ENCODE measurements at regions not wholly inside any gene's neighbourhood (a gene's known extent, or its start where the extent isn't known, plus 50 kb on each side); places are given as distances from the start of the nearest gene placed in this dataset.
"Not testable (repeated sequence)": the region's sequence is repeated elsewhere in the genome, so short reads cannot be mapped to it uniquely, and the experiment has no call there.

- no peak for DNase-seq (ENCODE audit: low spot score)
- Histone ChIP-seq H3K27ac (ENCODE audit: low read depth, low read length, poor library complexity, severe bottlenecking) (no peak overlapping the region), H3K36me3 (ENCODE audit: insufficient read depth, low read length, poor library complexity, severe bottlenecking) (no peaks in the 10 kb centered on the region), H3K27me3 (replicated peaks; ENCODE audit: insufficient read depth, low read depth, low read length, poor library complexity) (no peaks in the 10 kb centered on the region), H3K4me1 (ENCODE audit: insufficient read depth, low read length, poor library complexity, severe bottlenecking) (no peaks in the 10 kb centered on the region), H3K4me3 (ENCODE audit: low read depth, low read length, poor library complexity, severe bottlenecking) (no peak overlapping the region), H3K9me3 (ENCODE audit: low read depth, low read length, poor library complexity, severe bottlenecking) (peaks cover 9% of the 10 kb centered on the region)
- intact Hi-C loops (cut with micrococcal nuclease; ENCODE audit: unreplicated experiment) = no loop called here
- BruUV-seq (replicated peaks) = no TSS peak
- POLR2A ChIA-PET (ENCODE audit: low non-redundant PET) = no interaction called here
- CTCF ChIA-PET = no interaction called here
- no peak for TF ChIP-seq EZH2 (IDR thresholded peaks at IDR 0.05; ENCODE audit: borderline replicate concordance, low read depth, low read length, poor library complexity, severe bottlenecking)
- TF ChIP-seq, protein P1, sequence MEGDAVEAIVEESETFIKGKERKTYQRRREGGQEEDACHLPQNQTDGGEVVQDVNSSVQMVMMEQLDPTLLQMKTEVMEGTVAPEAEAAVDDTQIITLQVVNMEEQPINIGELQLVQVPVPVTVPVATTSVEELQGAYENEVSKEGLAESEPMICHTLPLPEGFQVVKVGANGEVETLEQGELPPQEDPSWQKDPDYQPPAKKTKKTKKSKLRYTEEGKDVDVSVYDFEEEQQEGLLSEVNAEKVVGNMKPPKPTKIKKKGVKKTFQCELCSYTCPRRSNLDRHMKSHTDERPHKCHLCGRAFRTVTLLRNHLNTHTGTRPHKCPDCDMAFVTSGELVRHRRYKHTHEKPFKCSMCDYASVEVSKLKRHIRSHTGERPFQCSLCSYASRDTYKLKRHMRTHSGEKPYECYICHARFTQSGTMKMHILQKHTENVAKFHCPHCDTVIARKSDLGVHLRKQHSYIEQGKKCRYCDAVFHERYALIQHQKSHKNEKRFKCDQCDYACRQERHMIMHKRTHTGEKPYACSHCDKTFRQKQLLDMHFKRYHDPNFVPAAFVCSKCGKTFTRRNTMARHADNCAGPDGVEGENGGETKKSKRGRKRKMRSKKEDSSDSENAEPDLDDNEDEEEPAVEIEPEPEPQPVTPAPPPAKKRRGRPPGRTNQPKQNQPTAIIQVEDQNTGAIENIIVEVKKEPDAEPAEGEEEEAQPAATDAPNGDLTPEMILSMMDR (conservative IDR thresholded peaks at IDR 0.05; ENCODE audit: low read depth, low read length) = no peak
These were observed 176.4 kb downstream of the SLC38A4 start for GRCh38 chr12:46649433-46649832.

DNA sequence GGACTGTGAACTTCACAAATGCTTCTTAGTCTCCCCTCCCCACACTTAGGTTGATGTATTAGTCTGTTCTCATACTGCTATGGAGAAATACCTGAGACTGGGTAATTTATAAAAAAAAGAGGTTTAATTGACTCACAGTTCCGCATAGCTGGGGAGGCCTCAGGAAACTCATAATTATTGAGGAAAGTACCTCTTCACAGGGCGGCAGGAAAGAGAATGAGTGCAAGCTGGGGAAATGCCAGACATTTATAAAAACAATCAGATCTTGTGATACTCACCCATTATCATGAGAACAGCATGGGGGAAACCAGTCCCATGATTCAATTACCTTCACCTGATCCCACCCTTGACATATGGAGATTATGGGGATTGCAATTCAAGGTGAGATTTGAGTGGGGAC lies 178.8 kb downstream of the SLC38A4 start:
- no peak overlapping the region for H3K4me3 ChIP-seq (ENCODE audit: low read depth, low read length, poor library complexity, severe bottlenecking)
- DNase-seq (ENCODE audit: low spot score) = no peak
- peaks cover 9% of the 10 kb centered on the region for H3K9me3 ChIP-seq (ENCODE audit: low read depth, low read length, poor library complexity, severe bottlenecking)
- TF ChIP-seq, protein P1 (conservative IDR thresholded peaks at IDR 0.05; ENCODE audit: low read depth, low read length) = no peak
- no peak for TF ChIP-seq EZH2 (IDR thresholded peaks at IDR 0.05; ENCODE audit: borderline replicate concordance, low read depth, low read length, poor library complexity, severe bottlenecking)
- no peaks in the 10 kb centered on the region for H3K27me3 ChIP-seq (replicated peaks; ENCODE audit: insufficient read depth, low read depth, low read length, poor library complexity)
- no TSS peak for BruUV-seq (replicated peaks)
- H3K4me1 ChIP-seq (ENCODE audit: insufficient read depth, low read length, poor library complexity, severe bottlenecking) = no peaks in the 10 kb centered on the region
- H3K36me3 ChIP-seq (ENCODE audit: insufficient read depth, low read length, poor library complexity, severe bottlenecking) = no peaks in the 10 kb centered on the region
- POLR2A ChIA-PET (ENCODE audit: low non-redundant PET) = no interaction called here
- CTCF ChIA-PET = interaction anchor here (0.6 kb wide), 1 partner anchor 35 kb away, joined by 6 read pairs; no protein-coding TSS in a partner anchor
- intact Hi-C loops (cut with micrococcal nuclease; ENCODE audit: unreplicated experiment) = no loop called here
- H3K27ac ChIP-seq (ENCODE audit: low read depth, low read length, poor library complexity, severe bottlenecking) = no peak overlapping the region

DNA sequence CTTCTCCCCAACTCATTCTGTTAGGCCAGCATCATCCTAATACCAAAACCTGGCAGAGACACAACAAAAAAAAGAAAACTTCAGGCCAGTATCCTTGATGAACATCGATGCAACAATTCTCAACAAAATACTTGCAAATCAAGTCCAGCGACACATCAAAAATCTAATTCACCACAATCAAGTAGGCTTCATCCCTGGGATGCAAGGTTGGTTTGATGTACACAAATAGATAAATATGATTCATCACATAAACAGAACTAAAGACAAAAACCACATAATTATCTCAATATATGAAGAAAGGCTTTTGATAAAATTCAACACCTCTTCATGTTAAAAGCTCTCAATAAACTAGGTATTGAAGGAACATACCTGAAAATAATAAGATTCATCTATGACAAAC lies 184.1 kb downstream of the SLC38A4 start:
- H3K4me3 ChIP-seq (ENCODE audit: low read depth, low read length, poor library complexity, severe bottlenecking); BruUV-seq (replicated peaks); CTCF ChIA-PET; POLR2A ChIA-PET (ENCODE audit: low non-redundant PET); H3K4me1 ChIP-seq (ENCODE audit: insufficient read depth, low read length, poor library complexity, severe bottlenecking); H3K27ac ChIP-seq (ENCODE audit: low read depth, low read length, poor library complexity, severe bottlenecking); H3K27me3 ChIP-seq (replicated peaks; ENCODE audit: insufficient read depth, low read depth, low read length, poor library complexity); intact Hi-C loops (cut with micrococcal nuclease; ENCODE audit: unreplicated experiment); H3K36me3 ChIP-seq (ENCODE audit: insufficient read depth, low read length, poor library complexity, severe bottlenecking); DNase-seq (ENCODE audit: low spot score): not testable (repeated sequence)
- H3K9me3 ChIP-seq (ENCODE audit: low read depth, low read length, poor library complexity, severe bottlenecking) = peaks cover 18% of the 10 kb centered on the region

DNA sequence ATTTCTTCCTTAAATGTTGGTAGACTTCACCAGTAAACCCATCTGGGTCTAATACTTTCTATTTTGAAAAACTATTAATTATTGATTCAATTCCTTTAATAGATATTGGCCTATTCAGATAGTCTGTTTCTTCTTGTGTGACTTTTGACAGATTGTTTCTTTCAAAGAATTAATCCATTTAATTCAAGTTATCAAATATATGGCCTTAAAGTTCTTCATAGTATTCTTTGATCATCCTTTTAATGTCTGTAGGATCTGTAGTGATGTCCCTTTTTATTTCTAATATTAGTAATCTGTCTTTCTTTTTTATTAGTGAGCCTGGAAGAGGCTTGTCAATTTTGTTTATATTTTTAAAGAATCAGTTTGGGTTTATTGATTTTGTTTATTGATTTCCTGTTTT lies 190.0 kb downstream of the SLC38A4 start:
- POLR2A ChIA-PET (ENCODE audit: low non-redundant PET) = no interaction called here
- no peak for DNase-seq (ENCODE audit: low spot score)
- Histone ChIP-seq H3K36me3 (ENCODE audit: insufficient read depth, low read length, poor library complexity, severe bottlenecking) (no peaks in the 10 kb centered on the region), H3K9me3 (ENCODE audit: low read depth, low read length, poor library complexity, severe bottlenecking) (peaks cover 33% of the 10 kb centered on the region), H3K4me3 (ENCODE audit: low read depth, low read length, poor library complexity, severe bottlenecking) (no peak overlapping the region), H3K27me3 (replicated peaks; ENCODE audit: insufficient read depth, low read depth, low read length, poor library complexity) (no peaks in the 10 kb centered on the region), H3K4me1 (ENCODE audit: insufficient read depth, low read length, poor library complexity, severe bottlenecking) (no peaks in the 10 kb centered on the region), H3K27ac (ENCODE audit: low read depth, low read length, poor library complexity, severe bottlenecking) (no peak overlapping the region)
- BruUV-seq (replicated peaks) = no TSS peak
- TF ChIP-seq EZH2 (IDR thresholded peaks at IDR 0.05; ENCODE audit: borderline replicate concordance, low read depth, low read length, poor library complexity, severe bottlenecking) = no peak
- TF ChIP-seq, protein P1 (conservative IDR thresholded peaks at IDR 0.05; ENCODE audit: low read depth, low read length) = no peak
- CTCF ChIA-PET = no interaction called here
- intact Hi-C loops (cut with micrococcal nuclease; ENCODE audit: unreplicated experiment) = no loop called here
